RWPE1 (cell line): ENCODE measurements at regions not wholly inside any gene's neighbourhood (a gene's known extent, or its start where the extent isn't known, plus 50 kb on each side); places are given as distances from the start of the nearest gene placed in this dataset.

Experiments
- CTCF ChIA-PET: fragments of 350-600 bp; sonication (Branson Sonifier 250); formaldehyde crosslinking; extraction: SDS; loops from one replicate; lab custom pipeline; 2021; lab: Yijun Ruan, JAX
- POLR2A ChIA-PET: fragments of 400-600 bp; formaldehyde crosslinking; extraction: SDS; loops from one replicate; lab custom pipeline; 2020; ENCODE audit warnings: antibody characterized with exemption; ENCODE audit not compliant: low non-redundant PET; lab: Yijun Ruan, JAX
- DNase-seq: peaks from one replicate; pipeline ENCODE4 v3.0.0; 2012; ENCODE audit warnings: low spot score
- H3K27ac ChIP-seq: fragments of 450-650 bp; 2 replicates; pipeline ENCODE4 v1.5.1; 2017
- TF ChIP-seq, protein P1 (sequence below): fragments of 450-650 bp; conservative IDR thresholded peaks from 2 replicates; pipeline ENCODE4 v1.5.1; 2017; ENCODE audit warnings: low read depth, mild to moderate bottlenecking

- TF ChIP-seq, protein P1, sequence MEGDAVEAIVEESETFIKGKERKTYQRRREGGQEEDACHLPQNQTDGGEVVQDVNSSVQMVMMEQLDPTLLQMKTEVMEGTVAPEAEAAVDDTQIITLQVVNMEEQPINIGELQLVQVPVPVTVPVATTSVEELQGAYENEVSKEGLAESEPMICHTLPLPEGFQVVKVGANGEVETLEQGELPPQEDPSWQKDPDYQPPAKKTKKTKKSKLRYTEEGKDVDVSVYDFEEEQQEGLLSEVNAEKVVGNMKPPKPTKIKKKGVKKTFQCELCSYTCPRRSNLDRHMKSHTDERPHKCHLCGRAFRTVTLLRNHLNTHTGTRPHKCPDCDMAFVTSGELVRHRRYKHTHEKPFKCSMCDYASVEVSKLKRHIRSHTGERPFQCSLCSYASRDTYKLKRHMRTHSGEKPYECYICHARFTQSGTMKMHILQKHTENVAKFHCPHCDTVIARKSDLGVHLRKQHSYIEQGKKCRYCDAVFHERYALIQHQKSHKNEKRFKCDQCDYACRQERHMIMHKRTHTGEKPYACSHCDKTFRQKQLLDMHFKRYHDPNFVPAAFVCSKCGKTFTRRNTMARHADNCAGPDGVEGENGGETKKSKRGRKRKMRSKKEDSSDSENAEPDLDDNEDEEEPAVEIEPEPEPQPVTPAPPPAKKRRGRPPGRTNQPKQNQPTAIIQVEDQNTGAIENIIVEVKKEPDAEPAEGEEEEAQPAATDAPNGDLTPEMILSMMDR: no peak
- no peak overlapping the region for H3K27ac ChIP-seq
- POLR2A ChIA-PET: no interaction called here
- DNase-seq: no peak
- CTCF ChIA-PET: interaction anchor here (0.6 kb wide), 1 partner anchor 13 kb away, joined by 3 read pairs; no protein-coding TSS in a partner anchor
Measured at GRCh38 chr2:117691595-117691994, 122.9 kb upstream of the DDX18 start.

GRCh38 chr2:117692001-117692763, 122.3 kb upstream of the DDX18 start:
- POLR2A ChIA-PET: no interaction called here
- no peak overlapping the region for H3K27ac ChIP-seq
- CTCF ChIA-PET: interaction anchor here (0.6 kb wide), 1 partner anchor 13 kb away, joined by 3 read pairs; no protein-coding TSS in a partner anchor
- DNase-seq: no peak
- TF ChIP-seq, protein P1: no peak

- POLR2A ChIA-PET: no interaction called here
- H3K27ac ChIP-seq: no peak overlapping the region
- TF ChIP-seq, protein P1: no peak
- CTCF ChIA-PET: no interaction called here
- DNase-seq: no peak
Measured at GRCh38 chr2:117693154-117693553, 121.3 kb upstream of the DDX18 start.

GRCh38 chr2:117693651-117694050, 120.8 kb upstream of the DDX18 start:
- TF ChIP-seq, protein P1: no peak
- POLR2A ChIA-PET: no interaction called here
- no peak for DNase-seq
- H3K27ac ChIP-seq: no peak overlapping the region
- CTCF ChIA-PET: no interaction called here

DNA sequence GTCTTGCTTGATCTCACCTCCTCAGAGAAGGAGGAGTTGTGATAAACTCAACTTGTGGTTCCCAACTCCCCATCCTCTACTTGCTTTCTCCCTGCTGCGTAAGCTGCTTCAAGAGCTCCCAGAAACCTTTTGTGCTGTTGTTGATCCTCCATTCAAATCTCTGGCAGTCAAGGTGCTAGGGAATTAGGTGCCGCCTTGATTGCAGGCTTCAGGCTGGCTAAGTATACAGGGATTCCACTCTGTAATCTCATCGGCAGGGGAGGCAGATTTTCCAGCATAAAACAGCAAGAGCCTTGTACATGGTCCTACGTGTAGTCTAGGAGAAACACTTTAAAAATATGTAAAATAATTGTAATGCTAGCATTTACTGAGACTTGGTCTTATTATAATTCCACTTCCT, 116.2 kb upstream of the DDX18 start:
- ChIA-PET CTCF (no interaction called here), POLR2A (no interaction called here)
- DNase-seq: no peak
- TF ChIP-seq, protein P1: no peak
- H3K27ac ChIP-seq: no peak overlapping the region

- CTCF ChIA-PET: no interaction called here
- POLR2A ChIA-PET: no interaction called here
- TF ChIP-seq, protein P1: no peak
- DNase-seq: no peak
- H3K27ac ChIP-seq: no peak overlapping the region
Measured at GRCh38 chr2:117698819-117699218, 115.7 kb upstream of the DDX18 start.
